ENCODE measurements at regions not wholly inside any gene's neighbourhood (a gene's known extent, or its start where the extent isn't known, plus 50 kb on each side); places are given as distances from the start of the nearest gene placed in this dataset.

DNA sequence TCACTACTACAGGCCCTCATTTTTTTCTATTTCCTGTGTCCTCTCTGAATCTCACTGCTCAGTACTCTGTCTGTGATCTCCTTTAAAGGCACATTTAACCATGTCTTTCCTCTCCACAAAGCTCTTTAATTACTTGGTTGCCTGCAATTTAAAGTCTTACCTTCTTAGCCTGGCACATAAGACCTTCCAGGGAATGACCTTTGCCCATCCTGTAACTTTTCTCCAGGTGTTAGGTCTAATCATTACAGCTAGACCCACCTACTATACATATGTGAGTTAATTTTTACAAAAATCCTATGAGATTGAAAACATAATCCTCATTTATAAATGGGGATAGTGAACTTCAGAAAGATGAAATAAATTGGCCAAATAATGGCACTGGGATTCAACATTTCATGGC lies 244.1 kb upstream of the RHOBTB1 start:
- DNase-seq = no peak

GRCh38 chr10:61187601-61188000 lies 243.6 kb upstream of the RHOBTB1 start:
- DNase-seq = no peak

- DNase-seq = no peak
Measured at GRCh38 chr10:61186408-61186807, 242.4 kb upstream of the RHOBTB1 start.

DNA sequence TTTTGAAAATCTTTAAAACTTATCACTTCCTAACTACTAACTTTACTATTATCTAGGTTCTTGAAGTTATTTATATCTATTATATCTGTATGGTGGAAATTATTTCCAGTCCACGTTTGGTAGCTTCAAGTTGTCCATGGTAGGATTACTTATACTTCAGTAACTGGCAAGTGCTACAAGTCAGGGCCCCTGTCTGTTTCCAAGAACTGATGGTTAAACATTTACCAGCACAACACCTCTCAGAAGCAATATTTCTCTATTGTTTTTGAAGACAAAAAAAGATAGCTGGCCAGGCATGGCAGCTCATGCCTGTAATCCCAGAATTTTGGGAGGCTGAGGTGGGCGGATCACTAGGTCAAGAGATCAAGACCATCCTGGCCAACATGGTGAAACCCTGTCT lies 240.4 kb upstream of the RHOBTB1 start:
- no peak for DNase-seq

- DNase-seq = no peak
Measured at GRCh38 chr10:61183967-61184366, 240.0 kb upstream of the RHOBTB1 start.

GRCh38 chr10:61181832-61182231 lies 237.8 kb upstream of the RHOBTB1 start:
- no peak for DNase-seq

GRCh38 chr10:61179771-61180170 lies 235.8 kb upstream of the RHOBTB1 start:
- no peak for DNase-seq

DNA sequence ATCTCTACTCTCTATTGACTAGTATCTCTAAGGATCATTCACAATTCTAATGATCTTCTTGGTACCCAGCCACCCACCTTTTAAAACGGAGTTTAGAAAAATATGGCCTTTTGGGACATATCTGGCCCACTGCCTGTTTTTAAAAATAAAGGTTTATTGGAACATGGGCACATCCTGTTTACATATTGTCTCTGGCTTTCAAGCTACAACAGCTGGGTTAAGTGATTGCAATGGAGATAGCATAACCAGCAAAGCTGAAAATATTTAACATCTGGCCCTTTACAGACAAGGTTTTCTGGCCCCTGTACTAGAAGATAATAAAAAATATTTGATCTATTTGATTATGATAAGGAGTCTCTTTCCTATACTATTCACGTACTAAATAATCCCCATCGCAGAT lies 232.4 kb upstream of the RHOBTB1 start:
- no peak for DNase-seq

DNA sequence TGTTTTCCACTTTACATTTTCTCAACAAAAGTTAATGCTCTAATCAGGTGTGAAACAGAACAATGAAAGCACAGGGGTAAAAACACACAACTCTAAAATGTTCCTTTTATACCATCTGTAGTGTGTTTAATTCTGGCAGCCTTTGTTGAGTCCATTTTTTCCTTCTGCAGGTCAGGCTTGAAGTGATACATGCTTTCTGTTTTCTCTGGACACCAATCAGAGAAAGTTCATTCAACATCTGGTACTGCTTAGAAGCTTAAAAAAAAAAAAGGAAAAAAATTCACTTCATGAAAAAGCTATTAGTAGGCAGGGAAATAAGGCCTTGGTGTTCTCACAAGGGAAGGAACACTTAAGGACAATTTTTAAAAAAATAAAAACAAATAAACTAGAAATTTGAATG lies 231.3 kb upstream of the RHOBTB1 start:
- DNase-seq = peak; percentile 44

- no peak for DNase-seq
Measured at GRCh38 chr10:61173450-61173849, 229.5 kb upstream of the RHOBTB1 start.

- no peak for DNase-seq
Measured at GRCh38 chr10:61172182-61172926, 228.4 kb upstream of the RHOBTB1 start.

- no peak for DNase-seq
Measured at GRCh38 chr10:61170594-61170993, 226.6 kb upstream of the RHOBTB1 start.

DNA sequence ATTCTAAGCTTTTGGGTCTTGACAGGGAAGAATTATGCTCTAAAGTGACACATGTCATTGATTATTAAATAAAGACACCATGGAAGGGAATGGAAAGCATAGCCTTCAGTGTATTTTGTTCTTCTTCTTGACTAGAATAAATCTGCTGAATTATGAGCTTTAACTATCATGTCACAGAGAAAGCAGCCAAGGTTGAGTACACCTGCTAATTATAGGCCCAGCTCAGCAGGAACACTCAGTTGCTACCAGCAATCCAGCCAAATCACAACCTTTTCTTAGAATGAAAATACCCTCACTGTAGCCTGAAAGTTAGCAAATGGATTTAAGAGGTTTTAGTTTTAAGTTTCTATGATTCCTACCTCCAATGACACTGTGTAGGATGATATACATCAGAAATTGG lies 225.3 kb upstream of the RHOBTB1 start:
- no peak for DNase-seq

DNA sequence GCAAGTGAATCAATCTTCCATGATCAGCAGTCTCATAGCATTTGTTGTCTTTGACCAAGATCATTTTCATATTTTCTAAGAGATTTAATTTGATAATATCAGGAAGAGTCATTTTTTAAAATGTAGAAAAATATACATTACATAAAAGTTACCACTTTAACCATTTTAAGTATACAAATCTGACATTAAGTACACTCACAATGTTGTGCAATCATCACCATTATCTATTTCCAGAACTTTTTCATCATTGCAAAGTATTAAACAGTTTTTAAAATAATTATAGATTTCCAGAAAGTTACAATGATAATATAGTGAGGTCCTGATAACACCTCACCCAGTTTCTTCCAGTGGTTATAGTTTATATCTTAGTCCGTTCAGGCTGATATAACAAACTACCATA lies 222.5 kb upstream of the RHOBTB1 start:
- DNase-seq = no peak

- no peak for DNase-seq
Measured at GRCh38 chr10:61166065-61166464, 222.1 kb upstream of the RHOBTB1 start.

DNA sequence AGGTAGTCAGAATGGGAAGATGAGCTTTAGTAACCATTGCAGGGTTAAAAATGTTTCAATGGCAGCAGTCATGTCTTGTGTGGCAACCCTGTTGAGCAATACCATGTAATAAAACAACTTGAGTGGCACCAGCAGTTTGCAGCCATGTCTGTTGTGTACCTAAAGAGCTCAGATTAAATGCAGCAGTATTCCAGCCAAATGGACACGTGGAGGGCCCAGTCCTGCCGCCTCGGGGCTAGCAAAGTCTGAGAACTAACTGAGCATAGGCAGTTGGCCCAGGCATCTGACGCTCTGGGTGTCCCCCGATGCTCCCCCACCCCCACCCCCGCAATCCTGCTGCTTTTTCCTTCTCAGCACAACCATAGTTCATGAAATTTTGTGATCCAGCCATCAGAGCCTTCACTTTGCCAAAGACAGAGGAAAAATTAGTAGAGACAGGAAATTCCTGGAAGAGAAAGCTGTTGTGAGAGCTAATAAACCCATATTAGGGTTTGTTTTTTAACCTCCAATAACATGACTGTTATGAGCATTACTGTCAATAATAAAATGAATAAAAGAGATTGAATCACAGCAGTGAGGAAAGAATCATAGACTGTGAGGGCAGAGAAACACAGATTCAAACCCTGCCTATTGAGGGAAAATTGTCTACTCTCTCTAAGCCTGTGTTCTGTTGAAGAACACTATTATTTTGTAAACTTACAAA lies 220.6 kb upstream of the RHOBTB1 start:
- DNase-seq = no peak

- DNase-seq = no peak
Measured at GRCh38 chr10:61163403-61163802, 219.4 kb upstream of the RHOBTB1 start.

- DNase-seq = no peak
Measured at GRCh38 chr10:61160253-61160652, 216.3 kb upstream of the RHOBTB1 start.

DNA sequence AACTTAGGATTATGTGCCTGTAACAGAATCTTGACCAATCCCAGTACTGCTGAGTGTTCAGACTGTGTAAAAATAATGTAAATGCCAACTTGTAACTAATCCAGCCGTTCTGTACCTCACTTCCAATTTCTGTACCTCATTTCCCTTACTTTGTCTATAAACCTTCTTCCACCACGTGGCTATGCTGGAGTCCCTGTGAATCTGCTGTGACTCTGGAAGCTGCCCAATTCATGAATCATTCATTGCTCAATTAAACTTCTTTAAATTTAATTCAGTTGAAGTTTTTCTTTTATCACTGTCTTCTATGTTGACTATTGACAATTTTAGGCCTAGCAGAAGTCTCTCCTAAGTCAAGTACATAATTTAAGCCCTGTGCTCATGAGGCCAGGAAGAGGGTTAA lies 215.3 kb upstream of the RHOBTB1 start:
- DNase-seq = no peak

DNA sequence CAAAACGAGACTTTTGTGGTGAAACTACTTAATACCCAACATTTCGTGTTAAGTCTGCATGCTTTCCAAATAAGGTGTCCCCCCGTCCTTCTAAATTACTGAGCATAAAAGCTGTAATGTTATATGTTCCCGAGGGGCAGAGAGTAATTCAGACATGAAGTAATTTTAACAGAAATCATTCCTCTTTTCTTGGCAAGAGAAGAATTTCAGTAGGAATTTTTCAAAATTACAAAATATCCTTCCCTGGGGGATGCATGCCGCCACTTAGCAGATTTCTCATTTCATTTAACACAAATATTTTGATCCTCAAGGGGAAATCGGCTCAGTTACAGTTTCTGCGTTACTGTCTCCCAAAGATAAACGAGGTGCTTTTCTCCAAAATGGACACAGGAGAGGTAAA lies 213.2 kb upstream of the RHOBTB1 start:
- DNase-seq = no peak

GRCh38 chr10:61153771-61154170 lies 209.8 kb upstream of the RHOBTB1 start:
- no peak for DNase-seq

- no peak for DNase-seq
Measured at GRCh38 chr10:61151059-61151458, 207.1 kb upstream of the RHOBTB1 start.

- DNase-seq = no peak
Measured at GRCh38 chr10:61148451-61148850, 204.5 kb upstream of the RHOBTB1 start.

DNA sequence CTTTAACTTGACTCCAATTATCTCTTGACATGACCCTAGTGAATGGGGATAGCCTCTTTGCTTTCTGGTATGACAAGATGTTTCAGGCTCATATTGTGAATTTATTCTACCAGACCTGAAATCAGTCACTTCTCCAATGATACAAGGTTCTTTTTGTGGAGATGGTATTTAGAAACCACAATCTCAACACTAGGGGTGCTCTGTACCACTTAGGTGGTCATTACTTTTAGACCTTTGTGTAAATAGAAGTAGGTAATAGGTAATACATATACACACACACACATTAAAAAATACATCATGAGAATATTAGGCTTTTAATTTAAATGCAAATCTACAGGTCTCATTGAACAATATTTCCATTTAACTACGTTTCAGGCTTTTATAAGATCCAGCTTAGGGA lies 199.0 kb upstream of the RHOBTB1 start:
- DNase-seq = no peak
